Esophagus squamous epithelium (tissue), 5 donors: ENCODE measurements at regions not wholly inside any gene's neighbourhood (a gene's known extent, or its start where the extent isn't known, plus 50 kb on each side); places are given as distances from the start of the nearest gene placed in this dataset.

ENCODE experiments used
- DNase-seq: peaks from one replicate; lab custom pipeline; 2025; lab: John Stamatoyannopoulos, UW
- H3K27ac ChIP-seq, 4 donors: fragments of 200-600 bp; sonication (generic); one replicate each; pipeline ENCODE4 v1.5.1; 2016 to 2019; ENCODE audit warnings: mild to moderate bottlenecking in 1 of 4
- H3K27me3 ChIP-seq, 4 donors: fragments of 200-600 bp; sonication (generic); 1 replicate in 3 of 4; 2 replicates in 1 of 4; pipeline versions ENCODE4 v1.5.1 to v1.6.0; 2017 to 2021; ENCODE audit warnings: antibody characterized with exemption in 1 of 4
- H3K36me3 ChIP-seq, 3 donors: fragments of 200-600 bp; sonication (generic); one replicate each; pipeline ENCODE4 v1.5.1; 2016 to 2019
- H3K4me1 ChIP-seq, 3 donors: fragments of 200-600 bp; sonication (generic); one replicate each; pipeline ENCODE4 v1.5.1; 2017 to 2019
- H3K4me3 ChIP-seq, 4 donors: fragments of 200-600 bp; sonication (generic); 1 replicate in 3 of 4; 2 replicates in 1 of 4; pipeline ENCODE4 v1.5.1; 2016 to 2019; ENCODE audit warnings: mild to moderate bottlenecking in 2 of 4, moderate library complexity in 1 of 4
- H3K9me3 ChIP-seq, 3 donors: fragments of 200-600 bp; sonication (generic); one replicate each; pipeline ENCODE4 v1.5.1; 2016 to 2019
- POLR2A ChIP-seq, 4 donors: fragments of 450-650 bp; IDR thresholded peaks; one replicate each; pipeline ENCODE4 v1.6.1; 2017; ENCODE audit warnings: antibody characterized with exemption in 4 of 4, mild to moderate bottlenecking in 4 of 4, moderate library complexity in 3 of 4
- WGBS, 2 donors: methylation state at CpG; one replicate each; pipeline ENCODE4 v1.1.5; 2018; 5-methylcytosine and 5-hydroxymethylcytosine counted together
- intact Hi-C: fragments of 100-400 bp; cut with DNase I; formaldehyde crosslinking; loops from one replicate; pipeline ENCODE4 v1.15.0; 2022
- TF ChIP-seq, protein P1 (sequence below), 6 experiments: fragments of 450-650 bp in 4 of 6; fragments of 200-600 bp in 2 of 6; sonication (generic) in 2 of 6; IDR thresholded peaks; one replicate each; pipeline ENCODE4 v1.5.1; 2016 to 2019; ENCODE audit warnings: antibody characterized with exemption in 6 of 6, mild to moderate bottlenecking in 4 of 6, moderate library complexity in 4 of 6
- donor health status: DM: yes; HTN: yes; CAD: no.

DNA sequence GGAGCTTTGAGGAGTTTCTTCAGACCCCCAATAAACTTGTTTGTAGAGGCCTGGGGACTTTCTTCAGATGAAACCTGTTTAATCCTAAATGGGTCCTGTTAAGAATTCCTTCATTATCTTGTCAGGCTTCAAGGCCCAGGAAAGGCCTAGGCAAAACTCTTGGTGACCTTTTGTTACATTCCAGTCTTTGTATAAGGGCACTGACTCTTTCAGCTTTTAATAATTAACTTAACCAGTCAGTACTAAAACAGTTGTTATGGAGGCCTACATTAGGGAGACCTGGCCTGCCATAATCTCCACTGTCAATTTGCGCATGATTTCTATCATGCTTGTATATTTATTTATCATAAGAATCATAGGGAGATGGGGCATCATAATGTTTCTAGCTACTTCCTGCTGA lies 110.2 kb downstream of the FCRL5 start:
- WGBS, 2 donors: 79 to 100% methylated on average over 1 of the region's 1 CpG
- DNase-seq: no peak
- H3K4me3 ChIP-seq: no peak overlapping the region
- intact Hi-C loops: no loop called here
- TF ChIP-seq, protein P1, sequence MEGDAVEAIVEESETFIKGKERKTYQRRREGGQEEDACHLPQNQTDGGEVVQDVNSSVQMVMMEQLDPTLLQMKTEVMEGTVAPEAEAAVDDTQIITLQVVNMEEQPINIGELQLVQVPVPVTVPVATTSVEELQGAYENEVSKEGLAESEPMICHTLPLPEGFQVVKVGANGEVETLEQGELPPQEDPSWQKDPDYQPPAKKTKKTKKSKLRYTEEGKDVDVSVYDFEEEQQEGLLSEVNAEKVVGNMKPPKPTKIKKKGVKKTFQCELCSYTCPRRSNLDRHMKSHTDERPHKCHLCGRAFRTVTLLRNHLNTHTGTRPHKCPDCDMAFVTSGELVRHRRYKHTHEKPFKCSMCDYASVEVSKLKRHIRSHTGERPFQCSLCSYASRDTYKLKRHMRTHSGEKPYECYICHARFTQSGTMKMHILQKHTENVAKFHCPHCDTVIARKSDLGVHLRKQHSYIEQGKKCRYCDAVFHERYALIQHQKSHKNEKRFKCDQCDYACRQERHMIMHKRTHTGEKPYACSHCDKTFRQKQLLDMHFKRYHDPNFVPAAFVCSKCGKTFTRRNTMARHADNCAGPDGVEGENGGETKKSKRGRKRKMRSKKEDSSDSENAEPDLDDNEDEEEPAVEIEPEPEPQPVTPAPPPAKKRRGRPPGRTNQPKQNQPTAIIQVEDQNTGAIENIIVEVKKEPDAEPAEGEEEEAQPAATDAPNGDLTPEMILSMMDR (IDR thresholded peaks at IDR 0.05): no peak
- TF ChIP-seq POLR2A (IDR thresholded peaks at IDR 0.05): no peak
- no peaks in the 10 kb centered on the region for H3K9me3 ChIP-seq
- H3K36me3 ChIP-seq: no peaks in the 10 kb centered on the region
- no peak overlapping the region for H3K27ac ChIP-seq
- H3K4me1 ChIP-seq: no peaks in the 10 kb centered on the region
- H3K27me3 ChIP-seq: no peaks in the 10 kb centered on the region

DNA sequence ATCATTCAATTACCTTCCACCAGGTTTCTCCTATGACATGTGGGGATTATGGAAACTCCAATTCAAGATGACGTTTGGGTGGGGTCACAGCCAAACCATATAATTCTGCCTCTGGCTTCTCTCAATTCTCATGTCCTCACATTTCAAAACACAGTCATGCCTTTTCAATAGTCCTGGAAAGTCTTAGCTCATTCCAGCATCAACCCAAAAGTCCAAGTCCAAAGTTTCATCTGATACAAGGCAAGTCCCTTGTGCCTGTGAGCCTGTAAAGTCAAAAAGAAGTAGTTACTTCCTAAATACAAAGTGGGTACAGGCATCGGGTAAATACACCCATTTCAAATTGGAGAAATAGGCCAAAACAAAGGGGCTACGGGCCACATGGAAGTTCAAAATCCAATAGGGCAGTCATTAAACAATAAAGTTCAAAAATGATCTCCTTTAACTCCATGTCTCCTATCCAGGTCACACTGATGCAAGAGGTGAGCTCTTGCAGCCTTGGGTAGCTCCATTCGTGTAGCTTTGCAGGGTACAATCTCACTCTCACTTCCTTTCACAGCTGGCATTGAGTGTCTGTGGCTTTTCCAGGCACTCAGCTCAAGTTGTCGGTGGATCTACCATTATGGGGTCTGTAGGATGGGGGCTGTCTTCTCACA lies 112.9 kb downstream of the FCRL5 start:
- 70 to 82% methylated on average over 4 of the region's 5 CpGs for WGBS, 2 donors
- Histone ChIP-seq H3K27me3 (no peaks in the 10 kb centered on the region), H3K36me3 (no peaks in the 10 kb centered on the region), H3K4me1 (no peaks in the 10 kb centered on the region), H3K27ac (no peak overlapping the region), H3K4me3 (no peak overlapping the region), H3K9me3 (no peaks in the 10 kb centered on the region)
- DNase-seq: no peak
- no peak for TF ChIP-seq POLR2A (IDR thresholded peaks at IDR 0.05)
- TF ChIP-seq, protein P1 (IDR thresholded peaks at IDR 0.05): no peak
- intact Hi-C loops: no loop called here

DNA sequence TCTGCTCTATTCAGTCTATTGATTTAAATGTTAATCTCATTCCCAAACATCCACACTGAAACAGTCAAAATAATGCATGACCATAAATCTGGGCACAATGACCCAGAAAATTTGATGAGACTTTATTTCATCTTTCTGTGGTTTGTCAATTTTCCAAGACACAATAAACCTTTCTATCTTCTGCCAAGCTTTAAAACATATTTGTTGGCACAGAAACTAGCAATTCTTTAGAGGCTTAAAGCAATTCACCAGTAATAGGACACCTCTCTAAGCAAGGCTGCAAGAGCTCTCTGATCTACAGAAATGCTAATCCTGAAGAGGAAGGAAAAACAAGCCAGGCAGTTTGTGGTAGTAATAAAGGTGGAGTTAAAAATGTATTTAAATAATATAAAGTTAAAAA lies 113.7 kb downstream of the FCRL5 start:
- Histone ChIP-seq H3K9me3 (no peaks in the 10 kb centered on the region), H3K4me3 (no peak overlapping the region), H3K36me3 (no peaks in the 10 kb centered on the region), H3K27ac (no peak overlapping the region), H3K4me1 (no peaks in the 10 kb centered on the region), H3K27me3 (no peaks in the 10 kb centered on the region)
- TF ChIP-seq, protein P1 (IDR thresholded peaks at IDR 0.05): no peak
- TF ChIP-seq POLR2A (IDR thresholded peaks at IDR 0.05): no peak
- DNase-seq: no peak
- intact Hi-C loops: no loop called here

DNA sequence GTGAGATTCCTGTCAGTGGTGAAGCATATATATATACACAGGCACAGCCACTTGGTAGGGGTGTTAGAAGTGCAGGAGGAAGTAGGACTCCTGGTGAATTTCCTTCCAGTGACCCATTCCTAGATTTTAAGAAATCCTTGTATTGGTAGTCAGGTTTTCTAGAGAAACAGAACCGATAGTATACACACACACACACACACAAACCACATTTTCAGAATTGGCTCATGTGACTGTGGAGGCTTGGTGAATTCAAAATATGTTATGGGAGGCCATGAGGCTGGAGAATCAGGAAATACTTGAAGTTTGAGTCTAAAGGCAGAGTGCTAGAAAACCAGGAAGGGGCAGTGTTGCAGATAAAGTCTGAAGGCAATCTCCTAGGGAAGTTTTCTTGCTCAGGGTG lies 114.2 kb downstream of the FCRL5 start:
- Histone ChIP-seq H3K36me3 (no peaks in the 10 kb centered on the region), H3K4me3 (no peak overlapping the region), H3K27ac (no peak overlapping the region), H3K4me1 (no peaks in the 10 kb centered on the region), H3K27me3 (no peaks in the 10 kb centered on the region), H3K9me3 (no peaks in the 10 kb centered on the region)
- DNase-seq: no peak
- WGBS, 2 donors: 40 to 45% methylated on average over 1 of the region's 1 CpG
- TF ChIP-seq POLR2A (IDR thresholded peaks at IDR 0.05): no peak
- TF ChIP-seq, protein P1 (IDR thresholded peaks at IDR 0.05): no peak
- intact Hi-C loops: no loop called here

DNA sequence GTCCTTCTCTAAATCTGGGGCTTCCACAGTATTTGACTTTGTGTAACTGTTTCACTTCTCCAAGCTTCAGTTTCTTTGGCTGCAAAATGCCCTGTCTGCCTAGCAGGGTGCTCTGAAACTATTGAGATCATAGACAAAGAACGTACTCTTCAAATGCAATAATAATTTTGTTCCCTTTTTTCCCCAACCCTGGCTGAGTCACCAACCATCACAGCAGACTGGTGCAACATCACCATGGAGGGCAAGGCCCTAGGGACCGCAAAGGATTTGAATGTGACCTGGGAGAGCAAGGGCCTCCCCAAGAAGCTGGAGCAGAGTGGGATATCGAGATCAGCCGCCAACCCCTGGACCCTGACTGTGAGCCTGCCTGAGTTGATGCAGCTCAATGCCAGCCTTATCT lies 115.0 kb downstream of the FCRL5 start:
- intact Hi-C loops: no loop called here
- no peak for DNase-seq
- WGBS, 2 donors: 71 to 86% methylated on average over 1 to 2 of the region's 4 CpGs
- no peaks in the 10 kb centered on the region for H3K36me3 ChIP-seq
- H3K27me3 ChIP-seq: no peaks in the 10 kb centered on the region
- no peaks in the 10 kb centered on the region for H3K4me1 ChIP-seq
- H3K27ac ChIP-seq: no peak overlapping the region
- TF ChIP-seq, protein P1 (IDR thresholded peaks at IDR 0.05): no peak
- no peak for TF ChIP-seq POLR2A (IDR thresholded peaks at IDR 0.05)
- H3K9me3 ChIP-seq: no peaks in the 10 kb centered on the region
- no peak overlapping the region for H3K4me3 ChIP-seq
